Left forelimb (tissue), 1 donor: ENCODE measurements at regions not wholly inside any gene's neighbourhood (a gene's known extent, or its start where the extent isn't known, plus 50 kb on each side); places are given as distances from the start of the nearest gene placed in this dataset.
"Not testable (repeated sequence)": the region's sequence is repeated elsewhere in the genome, so short reads cannot be mapped to it uniquely, and the experiment has no call there.

Experiments
- DNase-seq: peaks from one replicate; pipeline ENCODE4 v3.0.0-alpha.2; 2018; ENCODE audit warnings: low spot score

DNA sequence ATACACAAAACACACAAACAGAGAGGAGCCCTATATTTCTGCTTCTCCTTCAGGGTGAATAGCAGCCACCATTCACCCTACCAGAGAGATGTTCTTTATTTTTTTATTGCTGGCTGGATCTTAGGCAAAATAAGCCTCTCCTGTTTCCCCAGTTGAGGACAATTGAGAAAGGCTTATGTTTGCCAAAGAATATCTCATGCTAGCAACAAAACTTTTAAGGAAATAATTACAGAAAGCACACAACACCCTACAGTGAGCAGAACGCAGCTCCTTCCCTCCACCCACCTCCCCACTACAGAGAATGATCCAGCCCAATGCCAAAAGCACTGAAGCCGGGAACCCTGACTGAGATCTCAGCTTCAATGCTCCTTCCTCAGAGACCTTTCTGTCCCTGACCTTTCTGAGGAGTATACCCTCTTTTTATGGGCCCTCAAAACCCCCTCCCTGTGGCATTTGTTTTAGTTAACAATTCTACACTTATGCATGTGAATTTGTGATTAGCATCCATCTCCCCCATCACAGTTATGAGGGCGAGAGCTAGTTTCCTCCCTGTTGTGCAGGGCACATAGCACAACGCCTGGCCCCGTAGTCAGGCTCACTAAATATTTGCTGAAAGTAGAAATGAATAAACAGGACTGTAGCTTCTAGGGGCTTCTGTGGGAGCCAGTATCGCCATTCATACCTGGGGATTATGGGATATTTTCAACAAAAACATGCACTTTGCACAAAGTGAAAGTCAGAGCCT lies 491.6 kb upstream of the CDH4 start:
- no peak for DNase-seq

DNA sequence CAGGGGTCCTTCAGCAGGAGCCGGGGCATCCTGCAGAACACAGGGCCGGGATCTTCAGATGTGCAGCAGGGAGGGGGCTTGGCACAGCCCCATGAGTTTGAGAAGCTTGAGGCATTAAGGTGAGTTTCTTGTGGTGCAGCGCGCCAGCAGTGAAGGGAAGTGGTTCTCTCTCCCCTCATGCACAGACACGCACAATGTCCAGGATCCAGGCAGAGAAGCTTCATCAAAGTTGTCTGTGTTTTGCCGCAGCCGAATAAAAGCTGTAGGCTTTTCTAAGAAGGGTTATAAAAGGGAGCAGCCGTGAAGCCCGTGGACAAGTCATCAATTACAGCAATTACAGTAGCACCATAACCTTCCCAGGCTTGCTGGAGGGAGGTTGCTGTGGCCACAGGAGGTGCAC lies 491.0 kb upstream of the CDH4 start:
- DNase-seq, result no peak

DNA sequence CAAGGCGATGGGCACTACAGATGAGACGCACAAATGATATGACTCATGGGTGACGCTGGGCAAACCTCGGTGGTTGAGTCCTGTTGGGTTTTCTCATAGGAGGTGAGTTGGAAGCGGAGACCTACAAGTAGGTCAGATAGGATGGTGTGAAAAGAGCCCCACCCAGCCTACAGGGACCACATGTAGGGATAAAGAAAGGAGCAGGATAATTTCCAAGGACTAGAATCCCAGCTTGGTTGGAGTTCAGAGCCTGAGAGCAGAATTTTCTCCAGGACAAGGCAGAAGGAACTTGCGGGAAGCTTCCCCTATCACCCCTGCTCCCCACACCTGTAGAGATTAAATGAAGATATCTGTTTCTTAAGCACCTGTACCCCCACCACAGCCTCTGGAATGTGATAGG lies 489.7 kb upstream of the CDH4 start:
- DNase-seq, result no peak

DNA sequence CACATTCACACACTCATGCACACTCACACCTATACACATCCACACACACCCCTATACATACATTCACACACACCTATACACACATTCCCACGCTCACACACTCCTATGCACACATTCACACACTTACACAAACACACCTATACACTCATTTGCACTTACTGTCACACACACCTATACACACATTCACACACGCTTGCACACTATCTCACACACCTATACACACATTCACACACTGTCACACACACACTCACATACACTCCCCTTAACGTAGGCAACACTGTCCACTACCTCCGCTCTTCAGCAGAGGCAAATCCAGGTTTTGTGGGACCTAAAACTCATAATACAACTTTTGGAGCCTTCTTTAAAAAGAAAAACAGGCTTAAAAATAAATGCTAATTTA lies 487.7 kb upstream of the CDH4 start:
- no peak for DNase-seq

DNA sequence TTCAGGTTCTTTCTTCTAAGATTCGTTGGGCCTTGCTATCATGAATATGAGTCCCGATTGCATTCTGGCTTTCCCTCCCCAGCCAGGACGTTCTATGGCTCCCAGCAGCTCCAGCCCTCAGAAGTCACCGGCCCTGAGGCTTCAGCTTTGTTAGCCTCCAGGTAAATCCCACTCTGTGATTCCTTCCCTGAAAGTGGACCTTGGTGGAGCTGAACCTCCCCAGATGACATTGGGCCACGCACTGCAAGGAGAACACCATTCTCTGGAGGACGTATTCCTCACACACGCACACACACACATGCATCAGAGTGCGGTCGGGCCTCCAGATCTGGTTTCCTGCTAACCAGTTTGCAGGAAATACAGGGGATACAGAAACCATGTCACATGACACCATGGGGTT lies 487.3 kb upstream of the CDH4 start:
- DNase-seq, result no peak

DNA sequence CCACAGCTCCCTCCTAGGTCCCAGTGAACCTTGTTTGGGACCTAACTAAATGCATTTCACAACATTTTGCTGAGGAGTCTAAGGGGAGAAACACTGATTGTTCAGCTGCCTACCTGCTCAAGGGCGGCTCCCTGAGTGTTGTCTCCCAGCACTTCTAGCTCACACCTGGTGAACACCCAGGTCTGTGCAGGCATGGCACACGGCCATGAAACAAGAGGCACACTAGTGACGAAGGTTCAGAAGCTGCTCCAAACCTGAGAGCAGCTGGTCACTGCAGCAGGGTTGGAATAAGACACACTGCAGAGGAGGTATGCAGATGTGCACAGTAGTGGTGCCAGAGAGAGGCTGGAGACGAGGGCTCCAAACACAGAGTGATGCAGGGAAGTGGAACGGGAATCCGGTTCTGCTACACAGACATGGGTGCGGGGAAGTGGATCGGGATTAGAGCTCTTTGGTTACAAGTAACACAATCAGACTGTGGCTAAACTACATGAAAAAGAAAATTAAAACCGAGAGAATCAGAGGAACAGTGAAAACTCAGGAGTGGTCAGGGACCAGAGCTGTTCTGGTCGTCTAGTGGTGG lies 486.1 kb upstream of the CDH4 start:
- DNase-seq, result no peak

DNA sequence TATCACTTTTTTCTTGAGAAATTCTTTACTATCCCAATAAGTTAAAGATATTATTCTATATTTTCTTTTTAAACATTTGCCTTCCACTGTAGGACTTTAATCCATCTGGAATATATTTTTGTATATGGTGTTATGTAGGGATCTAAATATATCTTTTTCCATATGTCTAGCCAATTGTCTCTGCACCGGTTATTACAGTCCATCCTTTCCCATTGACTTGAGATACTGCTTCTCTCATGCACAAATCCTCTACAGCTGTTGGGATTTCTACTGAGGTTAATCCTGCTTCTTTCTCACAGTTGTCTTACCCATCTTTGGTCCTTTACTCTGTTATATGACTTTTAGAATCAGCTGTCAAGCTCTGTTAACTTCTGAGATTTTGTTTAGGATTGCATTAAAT lies 483.8 kb upstream of the CDH4 start:
- DNase-seq, result no peak

DNA sequence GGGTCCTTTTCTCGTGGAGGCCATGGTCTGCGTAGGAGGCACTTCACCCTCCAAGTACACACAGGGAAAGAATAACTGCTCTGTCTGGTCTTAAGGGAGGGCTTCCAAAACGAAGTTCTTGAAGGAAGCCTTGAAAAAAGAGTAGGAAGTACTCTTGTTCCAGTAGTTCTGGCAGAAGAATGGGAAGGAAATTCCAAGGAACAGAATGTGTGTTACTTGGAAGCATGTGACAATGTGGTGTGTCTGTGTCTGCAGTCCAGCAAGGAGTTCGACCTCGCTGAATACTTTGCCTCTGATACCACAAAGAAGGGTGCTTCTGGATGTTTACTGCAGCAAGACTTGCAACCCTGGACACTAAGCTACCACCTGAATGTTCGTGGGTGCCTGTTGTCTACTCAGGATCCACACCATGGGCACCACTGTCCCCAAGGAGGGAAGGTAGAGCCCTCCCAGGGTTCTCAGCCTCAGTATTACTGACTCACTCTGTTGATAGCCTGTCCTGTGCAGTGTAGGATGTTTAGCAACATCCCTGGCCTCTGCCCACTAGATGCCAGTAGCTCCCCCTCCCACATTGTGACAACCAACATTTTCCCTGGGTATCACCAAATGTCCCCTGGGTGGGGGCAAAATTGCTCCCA lies 471.6 kb upstream of the CDH4 start:
- no peak for DNase-seq

DNA sequence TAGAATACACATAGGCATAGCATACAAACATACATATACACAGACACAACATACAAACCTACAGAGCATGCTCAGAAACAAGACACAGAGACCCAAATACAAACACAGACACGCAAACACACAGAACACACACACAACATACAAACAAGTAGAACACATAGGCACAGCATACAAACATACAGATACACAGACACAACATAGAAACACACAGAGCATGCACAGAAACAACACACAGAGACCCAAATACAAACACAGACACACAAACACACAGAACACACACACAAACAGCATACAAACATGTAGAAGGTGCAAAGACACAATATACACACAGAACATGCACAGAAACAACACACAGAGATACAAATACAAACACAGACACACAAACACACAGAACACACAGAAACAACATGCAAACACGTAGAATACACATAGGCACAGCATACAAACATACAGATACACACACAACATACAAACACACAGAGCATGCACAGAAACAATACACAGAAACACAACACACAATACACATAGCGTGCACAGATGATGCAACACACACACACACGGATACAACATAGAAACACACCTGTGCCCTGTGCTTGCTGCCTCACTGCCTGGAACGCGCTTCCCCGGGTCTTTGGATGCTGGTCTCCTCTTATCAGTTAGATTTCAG lies 469.0 kb upstream of the CDH4 start:
- no peak for DNase-seq

DNA sequence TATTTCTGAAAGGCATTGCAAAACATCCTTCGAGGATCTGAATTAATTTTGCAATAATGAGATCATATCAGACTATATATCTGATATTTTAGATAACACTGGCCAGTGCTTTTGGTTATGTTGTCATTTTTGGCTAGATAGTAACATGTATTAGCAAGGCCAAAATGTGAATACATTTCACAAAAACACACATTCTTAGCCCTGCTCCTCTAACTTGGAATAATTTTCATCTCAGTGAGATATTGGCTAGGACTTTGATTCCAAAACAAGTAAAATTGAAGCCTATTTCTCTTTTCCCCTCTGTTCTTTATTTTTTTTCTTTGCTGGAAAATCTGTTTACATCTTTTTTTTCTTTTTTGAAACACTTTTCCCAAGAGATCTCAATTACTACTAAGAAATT lies 466.8 kb upstream of the CDH4 start:
- no peak for DNase-seq

DNA sequence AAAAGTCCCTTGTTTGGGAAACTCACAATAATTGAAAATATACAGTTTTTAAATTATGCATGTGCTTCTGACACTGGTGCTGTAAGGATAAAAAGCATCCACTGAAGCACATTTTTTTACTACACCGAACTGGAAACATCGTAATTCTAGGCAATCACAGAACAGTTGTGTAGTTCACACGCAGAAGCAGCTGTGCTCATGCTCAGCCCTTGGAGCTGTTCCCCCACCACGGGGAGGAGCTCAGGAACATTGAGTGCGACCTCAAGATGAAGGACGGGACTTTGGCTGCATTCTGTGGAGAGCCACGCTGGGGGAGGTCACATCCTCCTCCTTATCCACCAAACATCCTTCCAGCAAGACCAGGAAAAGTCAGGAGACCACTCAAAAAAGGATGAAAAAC lies 466.3 kb upstream of the CDH4 start:
- DNase-seq, result no peak

DNA sequence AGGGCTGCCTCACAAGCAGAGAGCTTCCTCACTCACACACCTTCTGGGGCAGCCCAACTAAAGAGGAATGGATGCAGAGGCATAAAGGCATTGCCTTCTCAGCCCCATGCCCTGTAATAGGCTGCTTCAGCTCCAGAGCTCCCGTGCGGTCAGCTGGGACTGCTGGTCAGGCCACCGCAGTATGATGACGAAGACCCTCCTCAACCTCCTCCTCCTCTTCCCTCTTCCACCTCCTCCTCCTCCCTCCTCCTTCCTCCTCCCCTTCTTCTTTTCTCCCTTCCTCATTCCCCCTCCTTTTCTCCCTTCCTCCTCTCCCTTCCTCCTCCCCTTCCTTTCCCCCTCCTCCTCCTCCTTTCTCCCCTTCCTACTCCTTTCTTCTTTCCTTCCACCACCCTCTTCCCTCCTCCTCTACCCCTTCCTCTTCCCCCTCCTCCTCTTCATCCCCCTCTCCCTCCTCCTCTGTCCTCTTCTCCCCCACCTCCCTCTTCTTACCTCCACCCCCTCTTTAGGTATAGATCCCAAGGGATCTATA lies 465.3 kb upstream of the CDH4 start:
- no peak for DNase-seq

DNA sequence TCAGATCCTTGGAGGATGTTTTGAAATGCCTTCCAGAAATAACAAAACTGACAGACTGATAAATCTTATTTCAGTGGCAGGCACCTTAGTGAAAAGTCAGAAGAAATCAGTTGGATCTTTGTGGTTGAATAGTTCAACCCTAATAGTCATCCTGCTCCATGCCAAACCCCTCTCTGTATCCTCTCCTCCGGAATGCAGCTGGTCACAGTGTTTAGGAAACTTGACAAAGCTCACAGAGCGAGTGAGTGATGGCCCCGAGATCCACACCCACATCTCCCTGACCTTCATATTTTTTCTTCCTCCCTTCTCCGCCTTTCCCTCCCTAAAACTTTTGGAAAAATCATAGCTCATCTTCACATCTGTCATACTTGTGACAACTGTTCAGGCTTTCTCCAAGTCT lies 464.8 kb upstream of the CDH4 start:
- DNase-seq, result no peak

DNA sequence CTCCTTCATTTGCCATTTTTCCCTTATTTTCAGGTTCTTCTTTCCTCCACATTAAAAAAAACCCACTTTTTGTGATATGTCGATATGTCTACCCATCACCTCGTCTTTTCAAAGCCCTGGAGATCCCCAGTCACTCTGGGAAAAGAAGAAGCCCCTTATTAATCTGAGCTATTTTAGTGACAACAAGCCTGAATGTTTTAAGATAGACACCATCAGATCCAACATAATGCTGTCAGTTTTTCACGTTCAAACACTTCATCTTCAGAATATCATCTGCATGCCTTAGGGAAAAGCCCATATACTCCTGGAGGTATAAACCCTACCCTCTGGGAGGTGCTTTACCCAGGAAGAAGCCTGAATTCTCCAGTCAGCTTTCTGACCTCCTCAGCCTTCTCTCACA lies 464.0 kb upstream of the CDH4 start:
- DNase-seq, result no peak

DNA sequence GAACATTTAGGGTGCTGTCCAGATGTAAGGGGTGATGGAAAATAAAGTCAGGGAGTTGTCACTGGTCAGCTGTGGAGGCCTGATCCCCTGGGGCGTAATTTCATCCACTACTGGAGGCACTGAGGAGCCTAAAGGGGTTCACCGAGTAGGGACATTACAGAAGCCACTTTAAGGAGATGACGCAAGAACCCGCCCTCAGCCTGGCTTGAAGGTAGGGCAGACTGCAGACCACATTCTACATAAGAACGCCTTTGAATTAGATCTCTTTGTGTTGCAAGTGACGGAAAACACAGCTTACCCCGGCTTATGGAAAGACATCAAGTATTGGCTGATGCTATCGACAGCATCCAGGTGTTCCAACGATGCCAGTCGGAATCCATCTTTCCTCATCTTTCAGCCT lies 462.7 kb upstream of the CDH4 start:
- DNase-seq, result no peak

DNA sequence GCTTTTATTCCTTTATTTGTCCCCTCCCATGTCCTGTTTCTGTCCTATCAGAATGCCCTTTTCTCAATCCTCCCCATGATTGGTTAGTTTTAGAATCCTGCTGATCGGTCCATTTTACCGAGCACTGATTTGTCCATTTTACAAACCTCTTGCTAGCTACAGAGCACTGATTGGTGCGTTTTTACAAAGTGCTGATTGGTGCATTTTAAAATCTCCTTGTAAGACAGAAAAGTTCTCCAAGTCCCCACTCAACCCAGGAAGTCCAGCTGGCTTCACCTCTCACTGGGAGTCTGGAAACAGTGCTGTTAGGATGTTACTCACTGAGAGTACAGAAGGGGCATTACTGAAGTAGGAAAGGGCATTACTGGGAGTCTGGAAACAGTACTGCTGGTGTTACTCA lies 461.7 kb upstream of the CDH4 start:
- DNase-seq, result not testable (repeated sequence)

DNA sequence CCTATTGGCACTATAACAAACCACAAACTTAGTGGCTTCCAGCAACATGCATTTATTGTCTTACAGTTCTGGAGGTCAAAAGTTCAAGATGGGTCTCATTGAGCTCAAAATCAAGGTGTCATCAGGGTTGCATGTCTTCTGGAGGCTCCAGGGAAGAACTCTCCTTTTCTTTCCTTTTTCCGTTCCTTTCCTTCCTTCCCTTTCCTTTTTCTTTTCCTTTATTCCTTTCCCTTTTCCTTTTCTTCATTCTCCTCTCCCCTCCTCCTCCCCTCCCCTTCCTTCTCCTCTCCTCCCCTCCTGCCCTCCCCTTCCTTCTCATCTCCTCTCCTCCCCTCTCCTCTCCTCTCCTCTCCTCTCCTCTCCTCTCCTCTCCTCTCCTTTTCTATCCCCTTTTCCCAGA lies 460.2 kb upstream of the CDH4 start:
- DNase-seq, result no peak

DNA sequence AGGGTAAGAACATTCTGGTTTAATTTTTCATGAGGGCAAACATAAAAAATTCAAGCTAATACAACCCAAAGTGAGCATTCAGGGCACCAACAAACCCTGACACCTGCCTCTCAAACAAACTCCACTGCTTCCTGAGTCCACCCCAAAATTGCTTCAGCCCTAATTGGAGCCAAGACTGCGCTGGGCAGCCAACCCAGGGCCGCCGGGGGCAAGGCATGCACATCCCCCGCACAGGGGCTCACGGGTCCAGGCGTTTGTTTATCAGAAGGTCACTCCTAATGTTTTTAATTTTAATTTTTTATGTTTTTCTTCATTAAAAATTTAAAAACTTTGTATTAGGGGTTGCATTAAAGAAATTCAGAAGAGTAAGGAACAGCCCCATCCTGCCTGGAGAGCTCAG lies 459.1 kb upstream of the CDH4 start:
- DNase-seq, result no peak

DNA sequence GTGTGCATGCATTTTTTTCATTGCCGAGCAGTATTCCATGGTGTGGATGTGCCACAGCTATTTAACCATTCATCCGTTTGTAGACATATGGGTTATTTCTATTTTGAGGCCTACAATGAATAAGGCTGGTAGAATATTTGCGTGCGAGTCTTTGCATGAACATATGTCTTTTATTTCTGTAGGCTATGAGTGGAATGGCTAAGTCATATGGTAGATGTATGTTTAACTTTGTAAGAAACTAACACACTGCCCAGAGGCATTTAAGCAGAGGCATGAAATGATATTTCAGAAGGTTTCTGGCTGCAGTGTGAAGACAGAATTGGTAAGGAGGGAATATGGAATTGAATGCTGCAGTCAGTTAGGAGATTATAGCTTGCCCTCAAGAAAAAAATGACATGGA lies 457.4 kb upstream of the CDH4 start:
- DNase-seq, result no peak

DNA sequence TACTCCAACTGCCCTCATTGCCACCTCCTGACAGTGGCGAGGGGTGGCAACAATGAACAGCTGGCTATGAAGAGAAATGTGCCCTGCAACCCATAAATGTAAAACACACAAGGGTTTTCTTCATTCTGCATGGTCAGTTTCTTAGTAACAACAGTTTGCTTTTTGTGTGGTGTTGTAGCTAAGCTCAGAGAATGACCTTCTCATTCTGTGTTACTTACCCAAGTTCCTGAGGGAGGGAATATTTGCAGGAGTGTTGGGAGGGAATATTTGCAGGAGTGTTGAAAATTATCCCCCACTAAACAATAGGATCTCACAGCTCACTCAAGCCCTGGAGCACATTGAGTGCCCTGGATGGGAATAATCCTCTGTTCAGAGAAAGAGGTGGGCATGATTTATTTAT lies 456.4 kb upstream of the CDH4 start:
- no peak for DNase-seq

DNA sequence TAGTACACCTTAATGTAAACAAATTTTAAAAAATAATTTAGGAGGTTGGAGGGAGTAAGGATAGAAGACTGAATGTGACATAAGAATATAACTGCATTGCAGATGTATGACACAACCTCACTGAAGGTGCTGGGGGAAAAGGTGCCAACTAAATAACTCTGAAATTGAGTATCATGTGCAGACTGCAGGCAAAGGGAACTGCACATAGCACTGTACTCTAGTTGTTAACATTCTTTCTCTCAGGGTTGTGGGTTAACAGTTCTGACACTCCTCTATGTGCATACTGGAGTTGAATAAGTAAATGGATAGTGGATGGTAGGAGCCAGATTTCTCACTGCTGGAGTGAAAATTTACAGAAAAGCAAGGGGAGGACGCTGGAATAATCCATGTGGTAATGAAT lies 451.9 kb upstream of the CDH4 start:
- no peak for DNase-seq

DNA sequence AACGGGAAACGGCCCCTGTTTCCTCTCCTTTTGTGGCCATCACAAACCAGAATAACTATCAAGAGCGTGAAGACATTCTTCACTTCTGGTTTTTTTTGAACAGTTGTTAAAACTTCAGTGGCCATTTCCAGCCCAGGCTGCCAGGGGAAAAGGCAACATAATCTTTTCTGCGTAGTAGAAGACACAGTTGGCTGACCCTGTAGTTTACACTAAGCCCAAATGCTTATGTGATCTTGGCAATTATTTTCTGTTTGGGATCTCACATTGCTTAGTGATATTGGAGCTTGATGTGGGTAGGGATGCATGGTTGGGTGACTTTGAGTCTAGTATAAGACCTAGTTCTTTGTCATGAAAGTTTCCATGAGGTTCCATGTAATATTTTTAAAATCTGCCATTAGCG lies 449.4 kb upstream of the CDH4 start:
- no peak for DNase-seq
